Urinary bladder (tissue), 3 donors: ENCODE measurements at regions not wholly inside any gene's neighbourhood (a gene's known extent, or its start where the extent isn't known, plus 50 kb on each side); places are given as distances from the start of the nearest gene placed in this dataset.
"Not testable (repeated sequence)": the region's sequence is repeated elsewhere in the genome, so short reads cannot be mapped to it uniquely, and the experiment has no call there.

Experiments used
- DNase-seq: peaks from one replicate; pipeline ENCODE4 v3.0.0-alpha.2; 2015; ENCODE audit errors: extremely low spot score
- H3K27ac ChIP-seq: one replicate; pipeline ENCODE4 v1.5.1; 2013; ENCODE audit warnings: low read depth, mild to moderate bottlenecking, moderate library complexity
- H3K36me3 ChIP-seq: one replicate; pipeline ENCODE4 v1.6.1; 2013; ENCODE audit warnings: mild to moderate bottlenecking, moderate library complexity; ENCODE audit not compliant: insufficient read depth
- H3K4me1 ChIP-seq: one replicate; pipeline ENCODE4 v1.6.1; 2013; ENCODE audit warnings: mild to moderate bottlenecking, moderate library complexity; ENCODE audit not compliant: insufficient read depth
- H3K4me3 ChIP-seq: one replicate; pipeline ENCODE4 v1.5.1; 2013; ENCODE audit warnings: low read depth, low read length
- WGBS: extraction: QIAGEN DNeasy Blood & Tissue Kit; methylation state at CpG from one replicate; pipeline ENCODE4 v1.1.7; 2013; 5-methylcytosine and 5-hydroxymethylcytosine counted together
- donor health status: healthy with polysubstance abuse.
- donor health status: healthy.

GRCh38 chr3:158936530-158937113 is 134.8 kb downstream of the MFSD1 start:
- H3K27ac ChIP-seq = no peak overlapping the region
- no peak overlapping the region for H3K4me3 ChIP-seq
- DNase-seq = no peak
- 87% methylated on average over 12 of the region's 12 CpGs for WGBS
- H3K36me3 ChIP-seq = no peaks in the 10 kb centered on the region
- no peaks in the 10 kb centered on the region for H3K4me1 ChIP-seq

- H3K27ac ChIP-seq = no peak overlapping the region
- no peaks in the 10 kb centered on the region for H3K4me1 ChIP-seq
- DNase-seq = no peak
- H3K4me3 ChIP-seq = no peak overlapping the region
- no peaks in the 10 kb centered on the region for H3K36me3 ChIP-seq
- WGBS = 89% methylated on average over 8 of the region's 8 CpGs
Observed at GRCh38 chr3:158950178-158950901, 148.5 kb downstream of the MFSD1 start.

GRCh38 chr3:158953131-158953530 is 151.3 kb downstream of the MFSD1 start:
- Histone ChIP-seq H3K4me1 (no peaks in the 10 kb centered on the region), H3K4me3 (no peak overlapping the region), H3K27ac (no peak overlapping the region), H3K36me3 (no peaks in the 10 kb centered on the region)
- no peak for DNase-seq
- 84% methylated on average over 1 of the region's 1 CpG for WGBS

- no peak overlapping the region for H3K27ac ChIP-seq
- DNase-seq = no peak
- no peaks in the 10 kb centered on the region for H3K36me3 ChIP-seq
- H3K4me3 ChIP-seq = no peak overlapping the region
- no peaks in the 10 kb centered on the region for H3K4me1 ChIP-seq
- 65% methylated on average over 2 of the region's 2 CpGs for WGBS
Observed at GRCh38 chr3:158954420-158954819, 152.6 kb downstream of the MFSD1 start.

GRCh38 chr3:158957777-158958176 is 155.9 kb downstream of the MFSD1 start:
- H3K4me1 ChIP-seq, DNase-seq, H3K4me3 ChIP-seq, H3K27ac ChIP-seq, H3K36me3 ChIP-seq: not testable (repeated sequence)
- no CpG with 5 or more reads among the region's 1 CpG for WGBS

GRCh38 chr3:158958873-158959272 is 157.0 kb downstream of the MFSD1 start:
- H3K4me1 ChIP-seq = no peaks in the 10 kb centered on the region
- H3K36me3 ChIP-seq = no peaks in the 10 kb centered on the region
- 96% methylated on average over 2 of the region's 2 CpGs for WGBS
- no peak overlapping the region for H3K4me3 ChIP-seq
- no peak overlapping the region for H3K27ac ChIP-seq
- DNase-seq = no peak

- no peak for DNase-seq
- no peaks in the 10 kb centered on the region for H3K36me3 ChIP-seq
- H3K4me3 ChIP-seq = no peak overlapping the region
- 64% methylated on average over 4 of the region's 4 CpGs for WGBS
- no peak overlapping the region for H3K27ac ChIP-seq
- H3K4me1 ChIP-seq = no peaks in the 10 kb centered on the region
Observed at GRCh38 chr3:158961471-158961870, 159.6 kb downstream of the MFSD1 start.

- DNase-seq = no peak
Observed at GRCh38 chr3:158961911-158962310, 160.1 kb downstream of the MFSD1 start.

GRCh38 chr3:158970006-158970405 is 168.2 kb downstream of the MFSD1 start:
- Histone ChIP-seq H3K27ac (no peak overlapping the region), H3K4me1 (no peaks in the 10 kb centered on the region), H3K36me3 (no peaks in the 10 kb centered on the region), H3K4me3 (no peak overlapping the region)
- 72% methylated on average over 2 of the region's 2 CpGs for WGBS
- DNase-seq = no peak

More at GRCh38 chr3:158961911-158962310, 160.1 kb downstream of the MFSD1 start:
- no peak overlapping the region for H3K27ac ChIP-seq
- no peaks in the 10 kb centered on the region for H3K36me3 ChIP-seq
- H3K4me3 ChIP-seq = no peak overlapping the region
- no peaks in the 10 kb centered on the region for H3K4me1 ChIP-seq
- WGBS = 64% methylated on average over 3 of the region's 3 CpGs

- H3K4me1 ChIP-seq = no peaks in the 10 kb centered on the region
- no peaks in the 10 kb centered on the region for H3K36me3 ChIP-seq
- H3K4me3 ChIP-seq = no peak overlapping the region
- no peak for DNase-seq
- H3K27ac ChIP-seq = no peak overlapping the region
- 71% methylated on average over 1 of the region's 1 CpG for WGBS
Observed at GRCh38 chr3:158974904-158975303, 173.1 kb downstream of the MFSD1 start.

- no peak overlapping the region for H3K4me3 ChIP-seq
- DNase-seq = no peak
- H3K27ac ChIP-seq = no peak overlapping the region
- 75% methylated on average over 2 of the region's 2 CpGs for WGBS
- no peaks in the 10 kb centered on the region for H3K4me1 ChIP-seq
- no peaks in the 10 kb centered on the region for H3K36me3 ChIP-seq
Observed at GRCh38 chr3:158976966-158977365, 175.1 kb downstream of the MFSD1 start.

- H3K27ac ChIP-seq = no peak overlapping the region
- no peaks in the 10 kb centered on the region for H3K4me1 ChIP-seq
- WGBS = 73% methylated on average over 4 of the region's 4 CpGs
Observed at GRCh38 chr3:158977497-158977896, 175.6 kb downstream of the MFSD1 start.

GRCh38 chr3:158983216-158984099 is 181.6 kb downstream of the MFSD1 start:
- Histone ChIP-seq H3K4me1 (no peaks in the 10 kb centered on the region), H3K4me3 (no peak overlapping the region), H3K27ac (no peak overlapping the region), H3K36me3 (no peaks in the 10 kb centered on the region)
- no peak for DNase-seq
- 75% methylated on average over 5 of the region's 5 CpGs for WGBS

More at GRCh38 chr3:158977497-158977896, 175.6 kb downstream of the MFSD1 start:
- DNase-seq = no peak
- Histone ChIP-seq H3K36me3 (no peaks in the 10 kb centered on the region), H3K4me3 (no peak overlapping the region)
